Loucy (cell line): ENCODE measurements at regions not wholly inside any gene's neighbourhood (a gene's known extent, or its start where the extent isn't known, plus 50 kb on each side); places are given as distances from the start of the nearest gene placed in this dataset.

Source experiments
- EZH2phosphoT487 ChIP-seq: fragments of 200-600 bp; IDR thresholded peaks from 2 replicates; pipeline ENCODE4 v1.6.1; 2018; ENCODE audit warnings: antibody characterized with exemption, mild to moderate bottlenecking, moderate library complexity, borderline replicate concordance
- TF ChIP-seq, protein P1 (sequence below): fragments of 200-600 bp; sonication (generic); conservative IDR thresholded peaks from 2 replicates; pipeline ENCODE4 v1.5.1; 2014; ENCODE audit warnings: mild to moderate bottlenecking, antibody characterized with exemption, low read length

DNA sequence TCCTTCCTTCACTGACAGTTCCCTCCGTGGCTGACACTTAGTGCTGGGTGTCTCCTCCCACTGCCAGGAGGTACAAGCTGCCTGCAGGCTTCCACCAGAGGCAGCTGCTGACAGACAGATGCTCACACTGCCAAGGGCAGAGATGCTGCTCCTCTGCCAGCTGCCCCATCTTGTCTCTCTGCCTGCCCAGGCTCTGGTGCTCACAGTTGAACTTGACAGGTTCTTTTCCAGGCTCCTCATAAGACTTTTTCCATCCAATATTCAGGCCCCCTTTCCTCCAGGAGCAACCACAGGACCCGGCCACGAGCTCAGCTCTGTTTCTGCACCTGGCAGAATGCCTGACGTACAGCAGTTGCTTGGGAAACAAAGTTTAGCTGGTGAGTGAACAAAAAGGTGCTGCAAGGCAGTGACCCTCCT, 79.8 kb downstream of the PSMB1 start:
- TF ChIP-seq, protein P1, sequence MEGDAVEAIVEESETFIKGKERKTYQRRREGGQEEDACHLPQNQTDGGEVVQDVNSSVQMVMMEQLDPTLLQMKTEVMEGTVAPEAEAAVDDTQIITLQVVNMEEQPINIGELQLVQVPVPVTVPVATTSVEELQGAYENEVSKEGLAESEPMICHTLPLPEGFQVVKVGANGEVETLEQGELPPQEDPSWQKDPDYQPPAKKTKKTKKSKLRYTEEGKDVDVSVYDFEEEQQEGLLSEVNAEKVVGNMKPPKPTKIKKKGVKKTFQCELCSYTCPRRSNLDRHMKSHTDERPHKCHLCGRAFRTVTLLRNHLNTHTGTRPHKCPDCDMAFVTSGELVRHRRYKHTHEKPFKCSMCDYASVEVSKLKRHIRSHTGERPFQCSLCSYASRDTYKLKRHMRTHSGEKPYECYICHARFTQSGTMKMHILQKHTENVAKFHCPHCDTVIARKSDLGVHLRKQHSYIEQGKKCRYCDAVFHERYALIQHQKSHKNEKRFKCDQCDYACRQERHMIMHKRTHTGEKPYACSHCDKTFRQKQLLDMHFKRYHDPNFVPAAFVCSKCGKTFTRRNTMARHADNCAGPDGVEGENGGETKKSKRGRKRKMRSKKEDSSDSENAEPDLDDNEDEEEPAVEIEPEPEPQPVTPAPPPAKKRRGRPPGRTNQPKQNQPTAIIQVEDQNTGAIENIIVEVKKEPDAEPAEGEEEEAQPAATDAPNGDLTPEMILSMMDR: no peak
- no peak for TF ChIP-seq EZH2phosphoT487
